ENCODE measurements at regions not wholly inside any gene's neighbourhood (a gene's known extent, or its start where the extent isn't known, plus 50 kb on each side); places are given as distances from the start of the nearest gene placed in this dataset.
"Not testable (repeated sequence)": the region's sequence is repeated elsewhere in the genome, so short reads cannot be mapped to it uniquely, and the experiment has no call there.

DNA sequence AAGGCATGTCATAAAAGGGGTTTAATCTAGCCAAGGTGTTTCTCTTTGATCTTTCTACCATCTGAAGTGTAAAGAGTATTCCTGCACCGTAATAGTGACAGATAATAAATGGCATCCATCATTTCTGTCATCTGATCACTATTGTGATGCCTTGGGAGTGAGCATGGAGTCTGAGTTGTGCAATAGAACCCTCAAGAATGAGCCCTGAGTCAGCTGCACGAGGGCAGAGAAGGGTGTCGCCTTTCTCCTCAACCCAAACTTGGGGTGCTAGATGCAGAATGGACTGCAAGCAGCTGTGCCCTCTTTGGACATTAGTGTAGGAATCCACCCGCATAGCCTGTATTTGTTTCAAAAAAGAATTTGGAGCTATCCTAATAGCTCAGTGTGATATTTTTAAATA lies 115.2 kb downstream of the ZNF37A start:
- no peak for DNase-seq (ENCODE audit: low read depth, low spot score)

DNA sequence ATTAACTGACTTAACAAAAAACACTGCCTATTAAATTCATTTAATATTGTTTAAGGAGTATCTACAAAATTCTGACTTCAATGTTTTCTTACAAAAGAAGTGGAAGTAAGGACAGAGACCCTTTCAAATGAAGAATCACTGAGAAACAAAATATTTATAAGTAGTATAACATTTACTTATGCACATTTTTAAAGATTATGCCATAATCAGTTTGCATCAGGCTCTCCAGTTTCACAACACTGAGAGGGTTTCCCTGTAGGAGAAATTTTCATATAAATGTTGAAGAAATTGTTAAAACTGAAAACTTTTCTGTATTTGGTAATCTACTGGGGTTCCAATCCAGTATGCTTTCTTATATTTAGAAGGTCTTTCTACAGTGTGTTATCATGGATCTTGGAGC lies 115.6 kb downstream of the ZNF37A start:
- not testable (repeated sequence) for DNase-seq (ENCODE audit: low read depth, low spot score)

DNA sequence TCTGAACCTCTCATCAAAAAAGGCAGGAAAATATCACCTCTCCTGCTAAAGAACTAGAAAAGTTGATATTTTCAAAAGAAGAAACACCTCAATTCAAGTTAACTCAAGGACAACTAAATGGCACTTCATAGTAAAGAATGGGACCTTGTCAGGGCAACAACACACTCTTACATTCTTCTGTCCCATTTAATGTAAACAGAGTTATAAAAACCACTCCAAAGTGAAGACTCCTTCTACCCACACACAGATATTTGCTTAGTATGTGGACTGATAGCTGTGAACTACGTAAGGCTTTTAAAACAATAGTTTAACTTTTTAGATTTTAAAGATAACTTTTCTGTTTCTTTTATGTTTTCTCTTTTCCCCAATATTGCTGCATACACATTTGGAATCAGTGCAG lies 118.3 kb downstream of the ZNF37A start:
- DNase-seq (ENCODE audit: low read depth, low spot score), result no peak

DNA sequence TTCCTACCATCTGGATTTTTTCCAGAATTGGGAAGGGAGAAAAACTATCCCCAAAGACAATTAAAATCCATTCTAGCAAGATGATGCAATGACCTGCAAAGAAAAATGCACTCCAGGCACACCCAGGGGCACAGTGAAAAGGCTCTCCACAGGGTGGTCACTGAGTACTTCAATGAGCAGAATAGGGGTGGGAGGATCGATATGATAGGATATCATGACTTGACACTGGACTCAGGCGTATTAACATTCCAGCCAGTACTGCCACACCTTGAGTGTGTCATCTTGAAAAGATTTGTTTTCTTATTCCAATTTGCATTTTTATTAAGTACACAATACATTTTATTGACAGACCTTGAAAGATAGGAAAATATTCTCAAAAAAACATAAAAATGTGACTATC lies 132.2 kb downstream of the ZNF37A start:
- DNase-seq (ENCODE audit: low read depth, low spot score), result no peak

DNA sequence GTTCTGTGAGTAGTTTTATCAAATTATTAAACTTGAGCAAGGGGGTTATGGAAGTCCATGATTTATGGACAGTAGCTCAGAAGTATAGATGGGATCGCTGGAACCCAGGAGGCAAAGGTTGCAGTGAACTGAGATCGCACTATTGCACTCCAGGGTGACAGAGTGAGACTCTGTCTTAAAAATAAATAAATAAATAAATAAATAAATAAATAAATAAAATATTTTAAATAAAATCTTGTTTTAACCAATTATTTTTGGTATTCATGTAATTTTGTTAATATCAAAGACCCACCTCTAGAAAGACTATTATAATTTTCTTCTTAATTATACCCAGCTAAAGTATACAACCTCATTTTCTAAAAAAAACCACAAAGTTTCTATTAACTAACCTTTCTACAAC lies 134.3 kb downstream of the ZNF37A start:
- no peak for DNase-seq (ENCODE audit: low read depth, low spot score)

DNA sequence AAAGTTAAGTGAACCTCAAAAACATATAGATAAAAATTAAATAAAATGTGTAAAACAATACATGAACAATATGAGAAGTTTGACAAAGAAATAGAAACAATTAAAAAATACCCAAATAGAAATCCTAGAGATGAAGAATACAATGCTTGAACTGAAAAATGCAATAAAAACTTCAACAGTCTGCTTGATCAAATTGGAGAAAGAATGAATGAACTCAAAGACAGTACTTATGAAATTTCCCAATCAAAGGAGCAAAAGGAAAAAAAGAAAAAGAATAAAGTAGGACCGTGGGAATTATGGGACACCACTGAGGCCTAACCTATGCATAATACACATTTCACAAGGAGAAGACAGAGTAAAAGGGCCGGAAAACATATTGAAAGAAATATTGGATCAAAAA lies 144.3 kb downstream of the ZNF37A start:
- DNase-seq (ENCODE audit: low read depth, low spot score), result not testable (repeated sequence)

DNA sequence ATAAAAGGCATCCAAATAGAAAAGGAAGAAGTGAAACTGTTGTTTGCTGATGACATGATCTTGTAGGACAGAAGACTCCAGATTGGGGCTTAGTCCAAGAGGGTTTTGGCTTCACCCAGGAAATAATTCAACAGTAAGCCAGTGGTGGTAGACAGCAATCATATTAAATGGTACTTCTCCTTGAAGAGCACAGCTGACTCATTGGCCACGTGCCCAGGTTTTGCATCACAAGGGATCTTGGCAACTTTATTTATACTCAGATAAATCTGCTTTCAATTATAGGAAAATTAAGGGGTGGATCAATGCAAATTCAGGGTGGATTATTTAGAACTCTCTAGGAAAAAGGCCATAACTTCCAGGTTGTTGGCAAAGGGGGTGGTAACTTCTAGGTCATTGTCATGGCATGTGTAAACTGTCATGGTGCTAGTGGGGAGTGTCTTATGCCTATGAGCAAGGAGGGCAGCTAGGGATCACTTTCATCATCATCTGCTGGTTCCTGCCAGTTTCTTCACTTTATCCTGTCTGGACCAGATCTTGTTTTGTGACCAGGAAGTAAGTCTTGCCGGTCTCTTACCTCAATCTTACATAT lies 148.0 kb downstream of the ZNF37A start:
- DNase-seq (ENCODE audit: low read depth, low spot score), result not testable (repeated sequence)

DNA sequence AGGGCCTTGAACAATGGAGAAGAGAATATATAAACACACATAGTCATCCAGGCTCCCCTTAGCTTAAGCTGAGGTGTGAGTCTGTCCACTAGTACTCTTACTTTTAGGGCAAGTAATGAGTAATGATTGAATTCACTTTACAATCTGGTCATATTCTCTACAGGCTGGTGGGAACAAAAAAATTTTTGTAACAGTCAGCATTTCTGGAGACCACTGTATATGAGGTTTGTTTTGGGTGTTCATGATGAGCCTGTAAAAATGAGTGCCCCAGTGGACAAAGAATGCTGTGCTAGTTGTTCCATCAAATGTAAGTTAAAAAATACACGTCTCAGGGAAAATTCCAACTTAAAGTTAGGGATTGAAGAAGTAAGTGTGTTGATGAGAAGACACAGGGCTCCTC lies 154.0 kb downstream of the ZNF37A start:
- not testable (repeated sequence) for DNase-seq (ENCODE audit: low read depth, low spot score)

DNA sequence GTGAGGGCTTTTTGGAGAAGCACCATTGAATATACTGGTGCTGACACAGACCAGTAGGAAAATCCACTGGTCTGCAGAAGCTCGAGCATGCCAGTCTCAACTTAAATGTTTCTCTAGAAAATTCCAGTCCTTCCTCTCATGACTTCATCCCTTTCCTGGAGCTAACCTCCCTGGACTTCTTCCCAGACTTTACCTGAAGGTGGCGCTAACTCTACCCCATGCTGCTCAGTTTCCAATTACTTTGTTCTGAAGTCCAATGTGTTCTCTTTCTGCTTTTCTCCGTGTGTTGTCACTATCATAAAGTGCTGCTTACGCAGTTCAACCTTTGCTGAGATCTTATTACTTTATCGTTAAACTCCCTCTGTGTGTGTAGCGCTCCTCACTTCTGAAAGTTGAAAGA lies 158.4 kb downstream of the ZNF37A start:
- DNase-seq (ENCODE audit: low read depth, low spot score), result not testable (repeated sequence)

DNA sequence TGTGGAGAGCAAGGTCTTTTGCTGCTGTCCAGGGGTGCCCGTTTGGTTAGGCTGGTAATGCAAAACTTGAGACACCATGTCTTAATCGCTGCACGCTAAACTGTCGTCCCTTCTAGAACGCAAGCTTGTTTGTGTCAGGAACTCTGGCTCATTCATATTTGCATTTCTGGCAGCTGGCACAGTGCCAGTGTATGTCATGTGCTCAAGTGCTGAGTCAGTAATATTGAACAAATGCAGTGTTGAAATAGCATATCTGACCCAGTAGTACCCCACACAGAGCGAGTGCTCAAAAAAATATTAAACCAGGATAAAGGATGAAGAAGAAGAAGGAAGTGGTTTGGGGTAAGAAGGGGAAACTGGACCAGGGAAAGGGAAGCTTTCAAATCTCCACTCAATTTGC lies 173.4 kb downstream of the ZNF37A start:
- DNase-seq (ENCODE audit: low read depth, low spot score), result not testable (repeated sequence)

DNA sequence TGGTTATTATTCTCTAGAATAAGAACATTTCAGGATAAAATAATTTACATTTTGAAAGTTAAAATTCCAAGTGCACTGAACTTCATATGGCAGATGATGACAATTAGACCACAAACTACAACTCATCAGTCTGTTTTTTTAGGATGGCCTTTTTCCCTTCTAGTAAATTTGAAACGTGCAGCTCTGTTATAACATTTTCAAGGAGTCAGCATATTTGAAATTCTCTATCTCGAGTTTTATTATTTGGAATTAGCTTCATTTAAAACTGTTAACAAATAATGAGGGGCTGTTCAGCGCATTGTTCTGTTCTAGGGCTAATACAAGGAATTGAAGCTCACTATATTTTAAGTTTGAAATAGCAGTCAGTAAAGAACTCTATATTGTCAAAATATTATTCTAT lies 176.9 kb downstream of the ZNF37A start:
- not testable (repeated sequence) for DNase-seq (ENCODE audit: low read depth, low spot score)

DNA sequence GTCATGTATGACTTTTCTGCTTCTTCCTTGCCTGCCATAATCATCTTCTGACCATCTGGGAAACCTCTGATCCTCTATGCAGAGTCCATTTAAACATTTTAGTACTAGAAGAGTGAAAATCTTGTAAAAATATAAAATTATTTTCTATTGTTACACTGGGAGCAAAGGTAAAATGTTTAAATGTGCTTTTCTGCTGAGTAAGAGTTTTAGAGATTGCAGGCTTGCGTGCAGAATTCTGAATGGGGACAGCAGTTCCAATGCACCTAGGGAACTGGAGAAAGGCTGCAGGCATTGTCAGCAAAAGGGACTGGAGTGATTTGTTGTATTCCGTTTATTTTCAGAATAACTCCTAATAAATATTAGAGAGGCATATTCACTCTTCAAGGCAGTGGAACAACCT lies 180.7 kb downstream of the ZNF37A start:
- DNase-seq (ENCODE audit: low read depth, low spot score), result not testable (repeated sequence)

DNA sequence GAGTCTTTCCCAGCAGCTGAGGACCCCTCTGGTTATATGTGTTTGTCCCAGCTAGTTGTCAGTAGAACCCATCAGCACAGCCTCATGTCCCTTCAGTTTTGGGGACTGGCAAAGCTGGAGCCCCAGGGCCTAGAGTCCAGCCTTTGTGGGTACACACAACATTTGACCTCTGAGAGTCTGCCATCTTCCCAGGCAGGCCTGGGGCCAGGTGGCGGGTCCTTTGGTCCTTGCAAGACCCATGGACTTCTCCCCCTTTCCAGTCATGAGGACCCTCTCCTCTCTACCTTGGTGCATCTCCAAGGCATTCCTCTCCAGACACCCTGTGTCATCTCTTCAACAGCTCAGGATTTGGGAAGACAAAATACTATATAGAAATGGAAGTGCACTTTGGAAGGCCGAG lies 198.4 kb downstream of the ZNF37A start:
- DNase-seq (ENCODE audit: low read depth, low spot score), result not testable (repeated sequence)

DNA sequence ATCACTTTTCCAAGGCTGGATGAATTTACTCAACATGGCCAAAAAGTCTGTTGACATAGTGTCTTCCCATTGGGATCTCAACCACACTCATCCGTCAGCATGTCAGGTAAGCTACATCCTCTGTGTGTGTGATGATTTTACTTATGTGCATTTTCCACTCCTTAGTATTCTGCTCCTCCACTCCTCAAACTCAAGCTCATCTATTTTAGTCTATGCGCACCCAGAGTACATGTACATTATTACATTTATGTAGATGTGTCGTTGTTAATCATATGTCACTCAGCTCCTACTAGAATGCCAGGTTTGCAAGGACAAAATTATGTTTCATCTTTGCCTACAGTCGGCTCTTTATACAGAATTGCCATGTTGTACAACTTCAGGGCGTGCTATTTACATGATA lies 216.0 kb downstream of the ZNF37A start:
- not testable (repeated sequence) for DNase-seq (ENCODE audit: low read depth, low spot score)

DNA sequence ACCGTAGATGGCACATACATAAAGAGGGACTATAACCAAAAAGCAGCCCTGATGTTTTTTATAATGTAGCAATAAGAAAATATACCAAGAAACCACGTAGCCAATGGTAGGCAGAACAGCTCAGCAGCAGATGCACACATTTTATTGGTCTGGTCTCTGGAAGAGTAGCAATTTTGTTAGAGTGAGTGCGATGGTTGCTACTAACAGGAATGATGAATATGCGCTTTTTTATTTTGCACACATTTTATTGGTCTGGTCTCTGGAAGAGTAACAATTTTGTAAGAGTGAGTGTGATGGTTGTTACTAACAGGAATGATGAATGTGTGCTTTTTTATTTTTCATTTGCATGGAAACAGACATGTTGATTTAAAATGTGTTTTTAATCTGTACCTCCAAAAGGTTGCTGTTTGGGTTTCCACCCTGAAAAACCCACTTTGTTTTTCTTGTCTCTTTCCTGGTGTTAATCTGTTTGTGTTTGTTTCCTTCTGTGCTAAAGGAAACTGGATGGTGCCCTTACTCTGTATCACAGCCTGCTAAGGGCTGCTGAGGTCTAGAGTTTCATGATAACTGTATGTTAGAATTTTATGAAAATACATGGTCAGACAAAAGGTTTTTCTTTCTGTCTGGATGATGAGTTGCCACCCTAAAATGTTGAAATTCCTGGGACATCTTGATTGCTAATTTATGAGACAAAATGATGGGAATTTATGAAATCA lies 221.1 kb downstream of the ZNF37A start:
- DNase-seq (ENCODE audit: low read depth, low spot score), result not testable (repeated sequence)

DNA sequence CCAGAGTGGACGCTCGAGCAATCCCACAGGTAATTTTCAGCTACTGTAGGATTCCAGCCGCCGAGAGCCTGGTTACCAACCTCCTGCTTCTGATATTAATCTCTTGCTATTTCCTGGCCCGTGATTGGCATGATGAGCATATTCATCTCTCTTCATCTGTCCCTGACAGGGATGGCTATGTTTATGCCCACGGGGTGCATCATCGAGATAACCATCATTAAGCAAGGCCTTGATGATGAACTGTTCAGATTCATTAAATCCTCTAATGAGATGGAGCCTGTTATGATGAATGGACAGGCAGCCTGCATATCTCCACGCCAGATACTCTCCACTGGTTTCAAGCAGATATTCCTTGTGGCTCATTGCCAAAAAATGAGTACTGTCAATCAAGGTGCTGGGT lies 227.3 kb downstream of the ZNF37A start:
- DNase-seq (ENCODE audit: low read depth, low spot score), result not testable (repeated sequence)

DNA sequence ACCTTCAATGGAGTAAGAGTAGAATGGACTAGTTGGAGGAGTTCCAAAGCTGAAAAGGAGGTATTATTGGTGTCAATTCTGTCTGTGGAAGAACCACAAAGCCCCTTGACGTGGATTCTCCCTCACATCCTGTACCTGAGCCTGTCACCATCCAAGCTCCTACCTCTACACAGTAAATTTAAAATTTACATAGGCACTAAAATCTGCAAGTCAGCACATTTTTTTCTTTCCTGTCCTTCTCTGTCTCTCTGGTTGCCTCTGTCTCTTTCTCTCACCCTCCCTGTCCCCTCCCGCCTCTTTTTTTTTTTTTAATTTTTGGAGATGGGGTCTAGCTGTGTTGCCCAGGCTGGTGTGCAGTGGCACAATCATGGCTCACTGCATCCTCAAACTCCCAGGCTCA lies 236.2 kb downstream of the ZNF37A start:
- not testable (repeated sequence) for DNase-seq (ENCODE audit: low read depth, low spot score)

DNA sequence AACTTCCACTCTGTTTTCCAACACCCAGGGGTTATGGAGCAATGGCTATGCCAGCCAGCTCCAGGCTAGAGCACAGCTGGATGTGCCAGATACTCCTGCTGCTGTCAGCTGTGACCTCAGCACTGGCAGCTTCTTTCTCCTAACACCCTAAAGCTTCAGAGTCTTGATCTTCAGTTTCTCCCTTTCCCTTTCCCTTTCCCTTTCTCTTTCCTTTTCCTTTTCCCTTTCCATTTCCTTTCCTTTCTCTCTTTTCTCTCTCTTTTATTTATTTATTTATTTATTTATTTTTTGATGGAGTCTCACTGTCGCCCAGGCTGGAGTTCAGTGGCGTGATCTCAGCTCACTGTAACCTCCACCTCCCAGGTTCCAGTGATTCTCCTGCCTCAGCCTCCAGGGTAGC lies 237.0 kb downstream of the ZNF37A start:
- not testable (repeated sequence) for DNase-seq (ENCODE audit: low read depth, low spot score)

DNA sequence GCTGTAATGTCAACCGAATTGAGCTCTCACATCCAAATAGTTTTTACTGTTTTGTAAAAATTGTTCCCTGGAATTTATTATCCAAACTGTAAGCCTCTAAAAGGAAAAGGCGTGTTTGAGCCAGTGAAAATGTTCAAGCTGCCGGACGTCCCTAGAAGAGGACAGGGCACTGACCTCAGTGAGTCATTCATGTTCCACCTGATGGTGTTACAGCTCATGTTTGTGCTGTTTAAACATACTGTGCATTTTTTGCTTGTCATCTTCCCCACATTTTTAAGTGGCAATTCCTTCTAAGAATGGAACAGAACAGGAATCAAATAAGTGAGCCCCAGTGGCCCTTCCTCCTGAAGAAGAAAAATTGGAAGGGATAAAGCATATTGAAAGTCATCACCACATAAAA lies 239.6 kb downstream of the ZNF37A start:
- DNase-seq (ENCODE audit: low read depth, low spot score), result not testable (repeated sequence)

DNA sequence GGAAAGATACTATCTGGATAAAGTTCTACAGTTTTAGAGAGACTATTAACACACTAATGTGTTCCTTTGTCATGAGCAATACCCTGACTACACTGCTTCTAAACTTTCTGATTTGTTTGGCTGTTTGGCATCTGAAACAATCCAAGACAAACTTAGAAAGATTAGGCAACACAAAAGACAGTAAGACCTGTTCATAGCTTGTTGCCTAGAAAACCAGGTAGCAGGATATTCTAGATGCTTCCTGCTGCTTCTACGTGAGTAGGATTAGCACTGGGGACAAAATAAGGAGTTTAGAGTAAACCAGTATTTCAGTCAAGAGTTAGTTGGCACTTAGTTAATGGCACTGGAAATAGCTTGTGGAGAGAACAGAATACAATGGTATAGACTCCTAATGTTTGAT lies 256.5 kb downstream of the ZNF37A start:
- DNase-seq (ENCODE audit: low read depth, low spot score), result not testable (repeated sequence)

DNA sequence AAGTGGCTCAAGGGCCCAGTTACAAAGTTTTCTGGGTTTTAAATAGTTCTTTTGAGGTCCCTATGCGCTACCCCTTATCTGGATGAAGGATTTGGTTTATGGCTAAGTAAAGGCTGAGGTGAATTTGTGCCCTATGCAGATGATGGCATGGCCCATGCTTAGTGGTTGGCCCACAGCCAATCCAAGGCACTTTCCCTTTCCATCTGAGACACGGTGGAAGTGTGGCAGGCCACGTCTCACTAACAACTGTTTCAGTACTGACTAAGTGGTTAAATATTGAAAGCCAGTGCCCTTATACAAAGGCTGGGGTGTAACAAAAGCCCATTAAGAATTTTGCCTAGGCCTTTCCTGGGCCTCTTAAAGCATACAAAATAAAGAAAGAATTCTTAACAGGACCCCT lies 260.3 kb downstream of the ZNF37A start:
- not testable (repeated sequence) for DNase-seq (ENCODE audit: low read depth, low spot score)

DNA sequence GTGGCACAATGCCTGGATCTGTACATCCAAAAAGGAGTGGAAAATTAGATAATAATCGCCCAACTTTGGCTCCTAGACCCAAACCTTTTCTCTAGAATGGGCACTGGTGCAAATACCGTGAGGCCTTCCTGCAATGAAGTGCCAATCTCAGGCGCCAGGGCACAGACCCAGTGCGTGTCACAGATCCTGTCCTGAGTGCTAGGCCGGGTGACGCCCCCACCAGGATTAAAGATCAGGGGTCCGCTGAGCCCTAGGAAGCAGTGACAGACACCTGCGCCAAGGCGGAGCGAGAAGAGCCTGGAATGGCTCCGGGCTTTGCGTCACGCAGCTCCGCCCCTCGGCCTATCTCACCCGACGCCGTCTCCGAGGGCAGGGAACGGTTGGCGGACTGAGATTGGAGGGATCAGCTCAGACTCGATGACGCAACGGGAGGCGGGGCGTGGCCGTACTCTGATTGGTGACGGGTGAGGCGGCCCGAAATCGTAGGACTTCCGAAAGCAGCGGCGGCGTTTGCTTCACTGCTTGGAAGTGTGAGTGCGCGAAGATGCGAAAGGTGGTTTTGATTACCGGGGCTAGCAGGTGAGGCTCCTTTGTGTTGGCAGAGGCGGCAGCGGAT lies 261.9 kb downstream of the ZNF37A start:
- DNase-seq (ENCODE audit: low read depth, low spot score), result not testable (repeated sequence)

DNA sequence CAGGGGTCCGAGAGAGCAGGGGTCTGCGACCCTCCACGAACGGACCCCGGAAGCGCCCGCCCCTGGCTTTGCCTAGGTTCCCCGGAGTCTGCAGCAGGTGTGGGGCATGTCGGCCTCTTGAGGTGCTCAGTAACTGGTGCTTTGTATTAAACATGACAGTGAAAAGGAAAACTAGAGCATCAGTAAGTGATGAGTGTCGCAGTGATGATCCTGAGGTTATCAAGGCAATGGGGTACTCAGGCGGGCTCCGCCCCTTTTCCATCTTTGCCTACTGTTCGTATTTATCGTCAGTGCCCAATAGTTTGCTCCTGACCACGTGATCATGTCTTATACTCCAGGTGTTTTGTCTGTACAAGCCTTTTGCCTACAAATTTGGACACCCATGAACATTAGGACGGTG lies 262.4 kb downstream of the ZNF37A start:
- not testable (repeated sequence) for DNase-seq (ENCODE audit: low read depth, low spot score)
